ENCODE measurements at regions not wholly inside any gene's neighbourhood (a gene's known extent, or its start where the extent isn't known, plus 50 kb on each side); places are given as distances from the start of the nearest gene placed in this dataset.

GRCh38 chr15:29873947-29874411, 51.7 kb upstream of the TJP1 start:
- no peak for FAIRE-seq

- FAIRE-seq = no peak
Observed at GRCh38 chr15:29873264-29873663, 51.0 kb upstream of the TJP1 start.

- FAIRE-seq = no peak
Observed at GRCh38 chr15:29872716-29873115, 50.4 kb upstream of the TJP1 start.

Measured in colon (tissue), 2 donors.